ENCODE measurements at regions not wholly inside any gene's neighbourhood (a gene's known extent, or its start where the extent isn't known, plus 50 kb on each side); places are given as distances from the start of the nearest gene placed in this dataset.
A peak's percentile ranks its signal among the peaks of the same experiment; 100 is the strongest.

- H3K9me3 Mint-ChIP-seq (ENCODE audit: low read depth): no peaks in the 10 kb centered on the region
- no peak overlapping the region for H3K27ac Mint-ChIP-seq
- no peaks in the 10 kb centered on the region for H3K36me3 Mint-ChIP-seq (ENCODE audit: insufficient read depth)
- no peaks in the 10 kb centered on the region for H3K4me1 Mint-ChIP-seq (ENCODE audit: low read depth)
- peaks cover 13% of the 10 kb centered on the region for H3K27me3 Mint-ChIP-seq
- no peak for DNase-seq (ENCODE audit: low spot score, unreplicated experiment)
- H3K4me3 Mint-ChIP-seq (ENCODE audit: low read depth): no peak overlapping the region
- TF ChIP-seq CTCF (IDR thresholded peaks at IDR 0.05; ENCODE audit: unreplicated experiment): no peak
These were observed 338.6 kb downstream of the TMEM114 start for GRCh38 chr16:8251727-8252126.

GRCh38 chr16:8251298-8251697 is 339.0 kb downstream of the TMEM114 start:
- Mint-ChIP-seq H3K27ac (no peak overlapping the region), H3K9me3 (ENCODE audit: low read depth) (no peaks in the 10 kb centered on the region), H3K27me3 (peaks cover 13% of the 10 kb centered on the region), H3K4me1 (ENCODE audit: low read depth) (no peaks in the 10 kb centered on the region), H3K4me3 (ENCODE audit: low read depth) (no peak overlapping the region), H3K36me3 (ENCODE audit: insufficient read depth) (no peaks in the 10 kb centered on the region)
- no peak for TF ChIP-seq CTCF (IDR thresholded peaks at IDR 0.05; ENCODE audit: unreplicated experiment)
- no peak for DNase-seq (ENCODE audit: low spot score, unreplicated experiment)

GRCh38 chr16:8247993-8248392 is 342.3 kb downstream of the TMEM114 start:
- Mint-ChIP-seq H3K27me3 (peaks cover 16% of the 10 kb centered on the region), H3K9me3 (ENCODE audit: low read depth) (no peaks in the 10 kb centered on the region), H3K36me3 (ENCODE audit: insufficient read depth) (no peaks in the 10 kb centered on the region), H3K4me3 (ENCODE audit: low read depth) (no peak overlapping the region), H3K4me1 (ENCODE audit: low read depth) (peaks cover 2% of the 10 kb centered on the region), H3K27ac (no peak overlapping the region)
- no peak for TF ChIP-seq CTCF (IDR thresholded peaks at IDR 0.05; ENCODE audit: unreplicated experiment)
- no peak for DNase-seq (ENCODE audit: low spot score, unreplicated experiment)

GRCh38 chr16:8243981-8244380 is 346.3 kb downstream of the TMEM114 start:
- H3K36me3 Mint-ChIP-seq (ENCODE audit: insufficient read depth): no peaks in the 10 kb centered on the region

GRCh38 chr16:8241408-8241807 is 348.9 kb downstream of the TMEM114 start:
- Mint-ChIP-seq H3K36me3 (ENCODE audit: insufficient read depth) (no peaks in the 10 kb centered on the region), H3K9me3 (ENCODE audit: low read depth) (no peaks in the 10 kb centered on the region), H3K4me1 (ENCODE audit: low read depth) (peaks cover 6% of the 10 kb centered on the region), H3K27me3 (peaks cover 3% of the 10 kb centered on the region), H3K27ac (peak overlapping the region; percentile 44), H3K4me3 (ENCODE audit: low read depth) (no peak overlapping the region)
- DNase-seq (ENCODE audit: low spot score, unreplicated experiment): no peak
- TF ChIP-seq CTCF (IDR thresholded peaks at IDR 0.05; ENCODE audit: unreplicated experiment): no peak

More at GRCh38 chr16:8243981-8244380, 346.3 kb downstream of the TMEM114 start:
- DNase-seq (ENCODE audit: low spot score, unreplicated experiment): no peak
- no peak overlapping the region for H3K4me3 Mint-ChIP-seq (ENCODE audit: low read depth)
- H3K4me1 Mint-ChIP-seq (ENCODE audit: low read depth): peaks cover 6% of the 10 kb centered on the region
- peaks cover 8% of the 10 kb centered on the region for H3K27me3 Mint-ChIP-seq
- TF ChIP-seq CTCF (IDR thresholded peaks at IDR 0.05; ENCODE audit: unreplicated experiment): no peak
- H3K9me3 Mint-ChIP-seq (ENCODE audit: low read depth): no peaks in the 10 kb centered on the region
- no peak overlapping the region for H3K27ac Mint-ChIP-seq
